GM13977 (cell line): ENCODE measurements at regions not wholly inside any gene's neighbourhood (a gene's known extent, or its start where the extent isn't known, plus 50 kb on each side); places are given as distances from the start of the nearest gene placed in this dataset.

Source experiments
- DNase-seq: peaks from one replicate; pipeline ENCODE4 v3.0.0; 2012; ENCODE audit warnings: low spot score
- in situ Hi-C: fragments of 300-500 bp; cut with MboI; formaldehyde crosslinking; loops from one replicate; pipeline ENCODE4 v1.12.0; 2022; ENCODE audit warnings: low sequenced_read_pairs, low pct_unique_long_range_greater_than_20kb, mixed read lengths, inconsistent platforms; ENCODE audit not compliant: unreplicated experiment
- TF ChIP-seq, protein P1 (sequence below): IDR thresholded peaks from 2 replicates; pipeline ENCODE4 v1.5.1; 2012; ENCODE audit warnings: mild to moderate bottlenecking, control low read depth; ENCODE audit not compliant: insufficient read depth; ENCODE audit errors: extremely low read depth, missing control alignments

DNA sequence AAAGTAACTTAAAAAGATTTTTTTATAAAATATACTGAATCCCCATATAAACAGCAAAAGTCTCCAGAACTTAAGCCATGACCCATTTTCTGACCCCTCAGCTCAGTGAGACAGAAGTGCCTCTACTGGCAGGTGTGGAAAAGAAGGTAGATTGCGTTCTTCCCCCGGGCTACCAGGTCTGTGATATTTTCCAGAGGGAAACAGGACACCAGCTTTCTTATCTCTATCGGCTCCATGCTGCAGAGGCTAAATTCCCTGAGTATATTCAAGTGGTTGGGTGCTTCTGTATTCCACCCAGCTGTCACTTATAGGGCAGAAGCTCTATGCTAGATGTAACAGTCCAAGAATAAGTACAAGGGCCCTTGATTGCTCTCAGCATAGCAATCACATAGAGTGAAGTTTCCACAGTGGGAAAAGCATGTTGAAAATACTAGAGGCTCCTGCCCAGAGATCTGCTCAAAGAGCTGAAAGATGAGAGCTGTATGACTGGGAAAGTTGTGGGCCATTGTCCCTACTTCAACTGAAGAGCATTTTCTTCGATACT is 687.3 kb downstream of the CDH11 start:
- no peak for DNase-seq
- in situ Hi-C loops: no loop called here
- TF ChIP-seq, protein P1, sequence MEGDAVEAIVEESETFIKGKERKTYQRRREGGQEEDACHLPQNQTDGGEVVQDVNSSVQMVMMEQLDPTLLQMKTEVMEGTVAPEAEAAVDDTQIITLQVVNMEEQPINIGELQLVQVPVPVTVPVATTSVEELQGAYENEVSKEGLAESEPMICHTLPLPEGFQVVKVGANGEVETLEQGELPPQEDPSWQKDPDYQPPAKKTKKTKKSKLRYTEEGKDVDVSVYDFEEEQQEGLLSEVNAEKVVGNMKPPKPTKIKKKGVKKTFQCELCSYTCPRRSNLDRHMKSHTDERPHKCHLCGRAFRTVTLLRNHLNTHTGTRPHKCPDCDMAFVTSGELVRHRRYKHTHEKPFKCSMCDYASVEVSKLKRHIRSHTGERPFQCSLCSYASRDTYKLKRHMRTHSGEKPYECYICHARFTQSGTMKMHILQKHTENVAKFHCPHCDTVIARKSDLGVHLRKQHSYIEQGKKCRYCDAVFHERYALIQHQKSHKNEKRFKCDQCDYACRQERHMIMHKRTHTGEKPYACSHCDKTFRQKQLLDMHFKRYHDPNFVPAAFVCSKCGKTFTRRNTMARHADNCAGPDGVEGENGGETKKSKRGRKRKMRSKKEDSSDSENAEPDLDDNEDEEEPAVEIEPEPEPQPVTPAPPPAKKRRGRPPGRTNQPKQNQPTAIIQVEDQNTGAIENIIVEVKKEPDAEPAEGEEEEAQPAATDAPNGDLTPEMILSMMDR: no peak

DNA sequence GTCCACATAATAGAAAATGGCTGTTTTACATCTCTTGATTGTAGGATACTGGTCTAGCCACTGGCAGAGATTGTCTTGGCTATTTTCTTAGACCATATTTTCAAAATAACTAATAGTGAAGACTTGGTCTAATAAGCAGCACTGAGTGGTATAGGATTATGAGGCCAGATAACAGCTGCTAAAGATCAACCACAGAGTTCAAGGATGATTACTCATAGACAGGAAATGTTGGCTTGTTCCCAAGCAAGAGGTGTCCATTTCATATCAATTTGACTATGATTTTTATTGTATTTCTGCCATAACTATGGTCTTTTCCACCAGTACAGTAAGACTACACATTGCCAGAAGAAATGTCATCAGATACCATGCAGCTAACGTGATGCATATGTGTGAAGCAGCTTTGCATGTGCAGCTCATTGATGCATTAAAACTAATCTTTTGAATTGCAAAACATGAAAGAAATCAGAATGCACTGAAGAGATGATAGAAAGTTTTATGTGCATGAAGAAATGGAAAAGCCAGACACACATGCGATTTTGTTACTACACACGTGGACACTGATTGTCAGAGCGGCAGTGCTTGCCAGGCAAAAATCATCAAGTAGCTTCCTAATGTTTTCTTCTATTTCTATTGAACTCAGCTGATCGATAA is 693.3 kb downstream of the CDH11 start:
- in situ Hi-C loops: no loop called here
- TF ChIP-seq, protein P1: no peak
- DNase-seq: no peak

DNA sequence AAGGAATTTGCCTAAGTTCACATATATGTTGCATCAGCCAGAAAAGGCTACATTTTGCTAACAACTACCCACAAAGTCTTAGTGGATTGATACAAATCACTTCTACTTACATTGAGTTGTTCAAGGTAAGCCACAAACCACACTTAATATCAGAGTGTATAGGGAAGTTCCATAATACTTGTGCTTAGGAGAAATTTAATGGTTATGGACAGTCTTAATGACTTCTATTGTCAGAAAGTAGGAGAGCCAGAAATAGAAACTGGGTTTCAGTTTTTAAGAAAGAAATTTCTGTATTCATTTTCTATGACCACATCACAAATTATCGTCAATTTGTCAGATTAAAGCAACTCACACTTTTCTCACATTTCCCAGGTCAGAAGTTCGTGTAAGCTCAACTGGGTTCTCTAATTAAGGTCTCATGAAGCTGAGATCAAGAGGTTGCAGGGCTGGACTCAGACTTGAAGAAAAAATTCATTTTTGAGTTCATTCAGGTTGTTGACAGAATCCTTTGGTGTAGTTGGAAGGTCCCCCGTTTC is 695.7 kb downstream of the CDH11 start:
- no peak for DNase-seq
- in situ Hi-C loops: no loop called here
- TF ChIP-seq, protein P1: no peak

DNA sequence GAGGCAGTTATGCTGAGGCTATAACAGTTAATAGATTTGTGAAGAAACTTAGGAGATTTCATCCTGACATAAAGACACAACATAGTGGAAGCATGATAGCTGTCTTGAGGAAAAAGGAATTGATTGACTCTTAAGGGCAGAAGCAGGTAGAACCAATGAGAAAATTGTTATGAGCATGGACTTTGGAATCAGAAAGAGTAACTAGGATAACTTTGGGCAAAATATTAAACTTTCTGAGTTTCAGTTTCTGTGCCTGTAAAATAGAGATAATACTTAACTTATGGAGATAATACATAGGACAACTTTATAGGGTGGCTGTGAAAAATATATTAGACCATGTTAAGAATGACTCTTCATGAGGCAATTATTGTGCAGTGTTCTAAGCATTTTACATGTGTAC is 696.5 kb downstream of the CDH11 start:
- in situ Hi-C loops: no loop called here
- no peak for DNase-seq
- TF ChIP-seq, protein P1: no peak

DNA sequence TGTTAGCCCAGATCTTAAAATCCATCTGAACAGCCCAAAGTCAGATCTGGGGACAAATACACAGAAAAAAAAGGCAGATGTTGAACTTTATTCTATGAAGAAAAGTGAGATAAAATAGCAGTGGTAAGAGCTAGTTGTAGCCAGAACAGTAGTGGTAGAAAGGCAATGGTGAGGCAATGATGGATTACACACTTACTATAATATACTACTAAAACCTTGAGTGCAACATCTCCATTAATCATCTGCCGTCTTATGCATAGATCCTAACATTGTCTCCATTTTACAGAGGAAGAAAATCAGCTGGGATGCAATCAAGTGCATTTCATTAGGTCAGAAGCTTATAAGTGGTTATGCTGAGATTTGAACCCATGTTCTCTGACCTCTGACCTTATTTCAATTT is 699.6 kb downstream of the CDH11 start:
- in situ Hi-C loops: no loop called here
- TF ChIP-seq, protein P1: no peak
- DNase-seq: no peak

DNA sequence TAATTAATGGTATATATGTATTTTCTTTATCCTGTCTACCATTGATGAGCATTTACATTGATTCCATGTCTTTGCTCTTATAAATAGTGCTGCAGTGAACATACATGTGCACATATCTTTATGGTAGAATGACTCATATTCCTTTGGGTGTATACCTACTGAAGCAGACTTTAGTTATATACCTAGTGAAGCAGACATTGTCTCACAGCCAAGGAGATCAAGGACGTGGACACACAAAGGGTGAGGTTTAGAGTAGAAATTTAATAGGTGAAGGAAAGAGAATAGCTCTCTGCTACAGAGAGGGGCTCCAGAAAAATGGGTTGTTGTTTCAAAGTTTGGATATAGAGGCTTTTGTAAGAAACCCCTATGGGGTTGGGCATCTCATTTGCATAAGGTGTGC is 700.3 kb downstream of the CDH11 start:
- TF ChIP-seq, protein P1: no peak
- in situ Hi-C loops: no loop called here

More for the DNA sequence above, 700.3 kb downstream of the CDH11 start:
- DNase-seq: no peak
